HEK293 (cell line): ENCODE measurements at regions not wholly inside any gene's neighbourhood (a gene's known extent, or its start where the extent isn't known, plus 50 kb on each side); places are given as distances from the start of the nearest gene placed in this dataset.
"Not testable (repeated sequence)": the region's sequence is repeated elsewhere in the genome, so short reads cannot be mapped to it uniquely, and the experiment has no call there.

Experiments used
- CTCF ChIA-PET: fragments of 350-600 bp; formaldehyde crosslinking; extraction: SDS; loops from one replicate; lab custom pipeline; 2021; ENCODE audit warnings: antibody characterized with exemption; lab: Yijun Ruan, JAX
- POLR2A ChIA-PET: fragments of 300-600 bp; formaldehyde crosslinking; extraction: SDS; loops from one replicate; lab custom pipeline; 2020; ENCODE audit warnings: antibody characterized with exemption, inconsistent platforms; lab: Yijun Ruan, JAX
- H3K27ac ChIP-seq: fragments of 200-500 bp; sonication (Bioruptor generic); 2 replicates; pipeline ENCODE4 v1.5.1; 2014; ENCODE audit warnings: low read depth, low read length, control low read depth, inconsistent platforms; ENCODE audit errors: extremely low read depth
- H3K36me3 ChIP-seq, 2 experiments: fragments of 200-500 bp in 1 of 2; sonication (Bioruptor generic) in 1 of 2; 1 replicate in 1 of 2; 2 replicates in 1 of 2; pipeline ENCODE4 v1.5.1; 2014 to 2017; ENCODE audit warnings: inconsistent platforms in 2 of 2, low read length in 2 of 2; ENCODE audit not compliant: control insufficient read depth in 2 of 2, insufficient read depth in 1 of 2
- H3K4me1 ChIP-seq: fragments of 200-500 bp; sonication (Bioruptor generic); 2 replicates; pipeline ENCODE4 v1.5.1; 2014; ENCODE audit warnings: mild to moderate bottlenecking, low read length, inconsistent platforms; ENCODE audit not compliant: control insufficient read depth, insufficient read depth
- H3K4me3 ChIP-seq: 2 replicates; pipeline ENCODE4 v1.5.1; 2011; ENCODE audit warnings: low read depth, mild to moderate bottlenecking, control low read depth, low read length, moderate library complexity
- H3K9me3 ChIP-seq: fragments of 200-500 bp; sonication (Bioruptor generic); 2 replicates; pipeline ENCODE4 v1.5.1; 2014; ENCODE audit warnings: low read depth, low read length, inconsistent platforms; ENCODE audit not compliant: control insufficient read depth, insufficient read depth
- GLIS1 ChIP-seq: fragments of 450-650 bp; formaldehyde crosslinking; IDR thresholded peaks from 2 replicates; pipeline ENCODE4 v1.5.1; 2016; ENCODE audit warnings: missing biosample characterization, missing genetic modification characterization
- HOXC10 ChIP-seq: sonication (generic); formaldehyde crosslinking; IDR thresholded peaks from 2 replicates; pipeline ENCODE4 v1.8.1; 2023; ENCODE audit warnings: mild to moderate bottlenecking, missing genetic modification reagents
- IKZF3 ChIP-seq: fragments of 450-650 bp; IDR thresholded peaks from 2 replicates; pipeline ENCODE4 v1.5.0; 2018; ENCODE audit warnings: missing biosample characterization, mild to moderate bottlenecking, missing genetic modification characterization, moderate library complexity
- KLF8 ChIP-seq: fragments of 450-650 bp; formaldehyde crosslinking; IDR thresholded peaks from 2 replicates; pipeline ENCODE4 v1.5.1; 2016; ENCODE audit warnings: missing biosample characterization, missing genetic modification characterization
- MYNN ChIP-seq: fragments of 450-650 bp; formaldehyde crosslinking; IDR thresholded peaks from 2 replicates; pipeline ENCODE4 v1.5.1; 2016; ENCODE audit warnings: missing biosample characterization, missing genetic modification characterization, borderline replicate concordance
- SALL2 ChIP-seq: fragments of 450-650 bp; formaldehyde crosslinking; IDR thresholded peaks from 2 replicates; pipeline ENCODE4 v1.5.0; 2017; ENCODE audit warnings: missing biosample characterization, mild to moderate bottlenecking, missing genetic modification characterization, borderline replicate concordance
- SP3 ChIP-seq: fragments of 450-650 bp; formaldehyde crosslinking; IDR thresholded peaks from 2 replicates; pipeline ENCODE4 v1.5.1; 2016; ENCODE audit warnings: missing biosample characterization, missing genetic modification characterization
- TCF7L2 ChIP-seq: IDR thresholded peaks from 2 replicates; pipeline ENCODE4 v1.6.1; 2011; ENCODE audit warnings: low read depth, mild to moderate bottlenecking, inconsistent platforms, low read length, moderate library complexity, borderline replicate concordance
- ZNF132 ChIP-seq: fragments of 450-650 bp; formaldehyde crosslinking; IDR thresholded peaks from 2 replicates; pipeline ENCODE4 v1.5.1; 2017; ENCODE audit warnings: missing biosample characterization, missing genetic modification characterization, borderline replicate concordance
- ZNF140 ChIP-seq: fragments of 450-650 bp; formaldehyde crosslinking; IDR thresholded peaks from 2 replicates; pipeline ENCODE4 v1.5.1; 2016; ENCODE audit warnings: missing biosample characterization, missing genetic modification characterization
- ZNF174 ChIP-seq: fragments of 450-650 bp; formaldehyde crosslinking; IDR thresholded peaks from 2 replicates; pipeline ENCODE4 v1.5.0; 2017; ENCODE audit warnings: missing biosample characterization, mild to moderate bottlenecking, missing genetic modification characterization
- ZNF18 ChIP-seq: fragments of 450-650 bp; formaldehyde crosslinking; IDR thresholded peaks from 2 replicates; pipeline ENCODE4 v1.5.1; 2016; ENCODE audit warnings: missing biosample characterization, missing genetic modification characterization
- ZNF221 ChIP-seq: fragments of 450-650 bp; formaldehyde crosslinking; IDR thresholded peaks from 2 replicates; pipeline ENCODE4 v1.5.1; 2017; ENCODE audit warnings: missing biosample characterization, missing genetic modification characterization, borderline replicate concordance
- ZNF223 ChIP-seq: fragments of 450-650 bp; formaldehyde crosslinking; IDR thresholded peaks from 2 replicates; pipeline ENCODE4 v1.5.1; 2016; ENCODE audit warnings: missing biosample characterization, missing genetic modification characterization
- ZNF24 ChIP-seq: fragments of 450-650 bp; formaldehyde crosslinking; IDR thresholded peaks from 2 replicates; pipeline ENCODE4 v1.5.1; 2016; ENCODE audit warnings: missing biosample characterization, missing genetic modification characterization
- ZNF488 ChIP-seq: fragments of 450-650 bp; formaldehyde crosslinking; IDR thresholded peaks from 2 replicates; pipeline ENCODE4 v1.5.1; 2016; ENCODE audit warnings: missing biosample characterization, missing genetic modification characterization
- ZNF510 ChIP-seq: fragments of 450-650 bp; formaldehyde crosslinking; IDR thresholded peaks from 2 replicates; pipeline ENCODE4 v1.5.1; 2018; ENCODE audit warnings: mild to moderate bottlenecking, missing genetic modification characterization, missing biosample characterization; ENCODE audit not compliant: insufficient replicate concordance
- ZNF530 ChIP-seq: fragments of 450-650 bp; formaldehyde crosslinking; IDR thresholded peaks from 2 replicates; pipeline ENCODE4 v1.5.1; 2016; ENCODE audit warnings: low read depth, missing biosample characterization, missing genetic modification characterization
- ZNF544 ChIP-seq: fragments of 450-650 bp; formaldehyde crosslinking; IDR thresholded peaks from 2 replicates; pipeline ENCODE4 v1.5.0; 2017; ENCODE audit warnings: missing biosample characterization, missing genetic modification characterization
- ZNF549 ChIP-seq: fragments of 450-650 bp; IDR thresholded peaks from 2 replicates; pipeline ENCODE4 v1.5.1; 2018; ENCODE audit warnings: missing biosample characterization, missing genetic modification characterization, mild to moderate bottlenecking, inconsistent platforms, moderate library complexity
- ZNF560 ChIP-seq: fragments of 450-650 bp; formaldehyde crosslinking; IDR thresholded peaks from 2 replicates; pipeline ENCODE4 v1.5.1; 2017; ENCODE audit warnings: missing biosample characterization, missing genetic modification characterization, borderline replicate concordance
- ZNF561 ChIP-seq: fragments of 450-650 bp; IDR thresholded peaks from 2 replicates; pipeline ENCODE4 v1.5.1; 2018; ENCODE audit warnings: missing biosample characterization, missing genetic modification characterization, borderline replicate concordance
- ZNF677 ChIP-seq: fragments of 450-650 bp; IDR thresholded peaks from 2 replicates; pipeline ENCODE4 v1.5.0; 2018; ENCODE audit warnings: missing biosample characterization, mild to moderate bottlenecking, missing genetic modification characterization, moderate library complexity
- ZNF843 ChIP-seq: fragments of 450-650 bp; formaldehyde crosslinking; IDR thresholded peaks from 2 replicates; pipeline ENCODE4 v1.5.1; 2016; ENCODE audit warnings: missing biosample characterization, missing genetic modification characterization

GRCh38 chr6:163698086-163698485 is 283.6 kb downstream of the QKI start (continued):
- TF ChIP-seq ZNF530 (no peak), TCF7L2 (no peak)

- H3K36me3 ChIP-seq, H3K4me3 ChIP-seq, POLR2A ChIA-PET, H3K27ac ChIP-seq, H3K4me1 ChIP-seq, H3K9me3 ChIP-seq: not testable (repeated sequence)
- CTCF ChIA-PET, result interaction anchor here (0.5 to 0.6 kb wide), 2 partner anchors 67 to 259 kb away, joined by 3 read pairs; no protein-coding TSS in a partner anchor
These were observed 281.8 kb downstream of the QKI start for GRCh38 chr6:163696311-163696710.

- Histone ChIP-seq H3K4me1 (no peaks in the 10 kb centered on the region), H3K36me3 (no peaks in the 10 kb centered on the region), H3K4me3 (no peak overlapping the region), H3K9me3 (no peaks in the 10 kb centered on the region), H3K27ac (no peak overlapping the region)
- ChIA-PET CTCF (no interaction called here), POLR2A (no interaction called here)
- TF ChIP-seq ZNF549 (no peak), ZNF843 (tag by site-specific recombination) (no peak), ZNF560 (tag by site-specific recombination) (no peak), ZNF140 (no peak), GLIS1 (tag by site-specific recombination) (no peak), ZNF544 (tag by site-specific recombination) (no peak)
These were observed 280.9 kb downstream of the QKI start for GRCh38 chr6:163695414-163695864.

- TF ChIP-seq ZNF140, result no peak
- no peak for TF ChIP-seq HOXC10 (CRISPR knock-in tag)
- TF ChIP-seq ZNF544 (tag by site-specific recombination), result no peak
- TF ChIP-seq ZNF561 (tag by site-specific recombination), result no peak
- no peak for TF ChIP-seq ZNF510 (tag by site-specific recombination)
- TF ChIP-seq SALL2, result no peak
- no peak for TF ChIP-seq ZNF174 (tag by site-specific recombination)
- TF ChIP-seq ZNF223 (tag by site-specific recombination), result no peak
- TF ChIP-seq, all 188 proteins: peak for 0
- no peak overlapping the region for H3K4me3 ChIP-seq
- ChIA-PET CTCF (interaction anchor here (0.9 kb wide), 1 partner anchor 13 kb away, joined by 4 read pairs; no protein-coding TSS in a partner anchor), POLR2A (no interaction called here)
- no peaks in the 10 kb centered on the region for H3K4me1 ChIP-seq
- no peak overlapping the region for H3K27ac ChIP-seq
- H3K9me3 ChIP-seq, result no peaks in the 10 kb centered on the region
- H3K36me3 ChIP-seq, result no peaks in the 10 kb centered on the region
These were observed 280.5 kb downstream of the QKI start for GRCh38 chr6:163694988-163695398.

GRCh38 chr6:163694072-163694471 is 279.6 kb downstream of the QKI start:
- ChIA-PET POLR2A (no interaction called here), CTCF (interaction anchor here (0.9 kb wide), 1 partner anchor 14 kb away, joined by 4 read pairs; no protein-coding TSS in a partner anchor)
- Histone ChIP-seq H3K27ac (no peak overlapping the region), H3K4me1 (no peaks in the 10 kb centered on the region), H3K9me3 (no peaks in the 10 kb centered on the region), H3K4me3 (no peak overlapping the region), H3K36me3 (no peaks in the 10 kb centered on the region)
- TF ChIP-seq MYNN (tag by site-specific recombination) (no peak), ZNF24 (tag by site-specific recombination) (no peak), KLF8 (no peak), ZNF488 (tag by site-specific recombination) (no peak), IKZF3 (tag by site-specific recombination) (no peak), ZNF677 (tag by site-specific recombination) (no peak), ZNF18 (tag by site-specific recombination) (no peak), ZNF221 (tag by site-specific recombination) (no peak), ZNF132 (tag by site-specific recombination) (no peak), SP3 (tag by site-specific recombination) (no peak)
